Large intestine (tissue), 3 donors: ENCODE measurements at regions not wholly inside any gene's neighbourhood (a gene's known extent, or its start where the extent isn't known, plus 50 kb on each side); places are given as distances from the start of the nearest gene placed in this dataset.
A peak's percentile ranks its signal among the peaks of the same experiment; 100 is the strongest.

Experiments used
- DNase-seq, 2 donors: peaks; one replicate each; pipeline versions ENCODE4 v3.0.0 to v3.0.0-alpha.2; 2013
- H3K27ac ChIP-seq: one replicate; pipeline ENCODE4 v1.5.1; 2013; ENCODE audit warnings: low read length
- H3K27me3 ChIP-seq: 2 replicates; pipeline ENCODE4 v1.6.1; 2013; ENCODE audit warnings: low read length; ENCODE audit not compliant: control insufficient read depth, insufficient read depth
- H3K36me3 ChIP-seq: 2 replicates; pipeline ENCODE4 v1.6.1; 2013; ENCODE audit warnings: low read length; ENCODE audit not compliant: control insufficient read depth, insufficient read depth
- H3K4me1 ChIP-seq: one replicate; pipeline ENCODE4 v1.6.1; 2013; ENCODE audit warnings: low read length; ENCODE audit not compliant: control insufficient read depth, insufficient read depth
- H3K4me3 ChIP-seq: one replicate; pipeline ENCODE4 v1.5.1; 2013; ENCODE audit warnings: low read length
- H3K9me3 ChIP-seq: one replicate; pipeline ENCODE4 v1.6.1; 2013; ENCODE audit warnings: mild to moderate bottlenecking, low read depth, low read length, moderate library complexity; ENCODE audit not compliant: control insufficient read depth
- whole genome bisulfite sequencing: methylation state at CpG from one replicate; pipeline ENCODE4 v1.1.5; 2013; ENCODE audit warnings: low lambda C conversion rate; ENCODE audit not compliant: insufficient coverage; 5-methylcytosine and 5-hydroxymethylcytosine counted together

GRCh38 chr3:141669434-141669833, 68.7 kb upstream of the RNF7 start:
- H3K9me3 ChIP-seq: peaks cover 7% of the 10 kb centered on the region
- H3K36me3 ChIP-seq: no peaks in the 10 kb centered on the region
- H3K4me1 ChIP-seq: no peaks in the 10 kb centered on the region
- H3K4me3 ChIP-seq: no peak overlapping the region
- DNase-seq: no peak
- no peak overlapping the region for H3K27ac ChIP-seq
- no peaks in the 10 kb centered on the region for H3K27me3 ChIP-seq

GRCh38 chr3:141677701-141678100, 60.4 kb upstream of the RNF7 start:
- DNase-seq: no peak
- Histone ChIP-seq H3K4me1 (no peaks in the 10 kb centered on the region), H3K4me3 (no peak overlapping the region), H3K36me3 (no peaks in the 10 kb centered on the region), H3K27ac (no peak overlapping the region), H3K9me3 (no peaks in the 10 kb centered on the region), H3K27me3 (no peaks in the 10 kb centered on the region)

- Histone ChIP-seq H3K9me3 (no peaks in the 10 kb centered on the region), H3K27ac (no peak overlapping the region), H3K27me3 (no peaks in the 10 kb centered on the region), H3K4me1 (no peaks in the 10 kb centered on the region), H3K4me3 (no peak overlapping the region), H3K36me3 (no peaks in the 10 kb centered on the region)
- no CpG with 5 or more reads among the region's 2 CpGs for WGBS
- DNase-seq: peak in 1 of 2 donors; percentile 24
These were observed 57.3 kb upstream of the RNF7 start for GRCh38 chr3:141680620-141681389.

- Histone ChIP-seq H3K9me3 (no peaks in the 10 kb centered on the region), H3K4me3 (no peak overlapping the region), H3K36me3 (no peaks in the 10 kb centered on the region), H3K27me3 (no peaks in the 10 kb centered on the region), H3K4me1 (peaks cover 2% of the 10 kb centered on the region), H3K27ac (no peak overlapping the region)
- WGBS: no CpG with 5 or more reads among the region's 4 CpGs
- no peak for DNase-seq
These were observed 56.7 kb upstream of the RNF7 start for GRCh38 chr3:141681390-141681780.

GRCh38 chr3:141682007-141682406, 56.1 kb upstream of the RNF7 start:
- Histone ChIP-seq H3K4me1 (peaks cover 2% of the 10 kb centered on the region), H3K36me3 (no peaks in the 10 kb centered on the region), H3K9me3 (no peaks in the 10 kb centered on the region), H3K4me3 (no peak overlapping the region), H3K27me3 (no peaks in the 10 kb centered on the region), H3K27ac (no peak overlapping the region)
- no peak for DNase-seq
- 60% methylated on average over 1 of the region's 3 CpGs for WGBS

- no peak overlapping the region for H3K4me3 ChIP-seq
- peaks cover 2% of the 10 kb centered on the region for H3K4me1 ChIP-seq
- no peak for DNase-seq
- H3K27ac ChIP-seq: no peak overlapping the region
- no CpG with 5 or more reads among the region's 9 CpGs for WGBS
- H3K9me3 ChIP-seq: no peaks in the 10 kb centered on the region
- H3K27me3 ChIP-seq: no peaks in the 10 kb centered on the region
- H3K36me3 ChIP-seq: no peaks in the 10 kb centered on the region
These were observed 55.2 kb upstream of the RNF7 start for GRCh38 chr3:141682921-141683320.

- no peak overlapping the region for H3K4me3 ChIP-seq
- DNase-seq: no peak
- H3K9me3 ChIP-seq: no peaks in the 10 kb centered on the region
- no peaks in the 10 kb centered on the region for H3K36me3 ChIP-seq
- H3K27me3 ChIP-seq: no peaks in the 10 kb centered on the region
- H3K4me1 ChIP-seq: peaks cover 2% of the 10 kb centered on the region
- no CpG with 5 or more reads among the region's 1 CpG for WGBS
- H3K27ac ChIP-seq: no peak overlapping the region
These were observed 53.3 kb upstream of the RNF7 start for GRCh38 chr3:141684758-141685157.

GRCh38 chr3:141686466-141687291, 51.4 kb upstream of the RNF7 start:
- peak in 1 of 2 donors; percentile 66 for DNase-seq
- no peaks in the 10 kb centered on the region for H3K27me3 ChIP-seq
- H3K4me3 ChIP-seq: no peak overlapping the region
- WGBS: 50% methylated on average over 2 of the region's 8 CpGs
- peak overlapping the region; percentile 40 for H3K27ac ChIP-seq
- H3K36me3 ChIP-seq: no peaks in the 10 kb centered on the region
- peaks cover 2% of the 10 kb centered on the region for H3K4me1 ChIP-seq
- H3K9me3 ChIP-seq: no peaks in the 10 kb centered on the region
